ENCODE measurements at regions not wholly inside any gene's neighbourhood (a gene's known extent, or its start where the extent isn't known, plus 50 kb on each side); places are given as distances from the start of the nearest gene placed in this dataset.

DNA sequence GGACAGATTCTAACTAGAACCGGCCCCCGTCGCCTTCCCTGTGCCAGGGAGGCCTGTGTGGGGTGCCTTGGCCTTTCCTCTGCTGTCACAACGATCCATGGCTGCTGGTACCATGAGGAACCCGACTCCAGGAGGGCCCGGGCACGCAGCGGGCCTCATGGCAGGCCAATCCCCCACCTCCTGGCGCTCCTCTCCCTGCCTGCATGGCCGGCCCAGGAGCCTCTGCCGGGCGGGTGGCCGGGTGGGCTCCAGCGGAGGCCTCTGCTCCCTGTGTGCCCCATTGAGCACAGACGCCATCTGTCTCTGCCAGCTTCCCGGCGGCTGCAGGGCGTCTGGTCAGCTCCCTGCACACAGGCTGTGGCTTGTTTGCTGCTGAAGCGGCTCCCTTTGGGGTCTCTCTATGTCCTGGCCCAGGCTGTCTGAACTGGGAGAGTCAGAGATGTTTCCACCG lies 86.5 kb downstream of the MYEOV start:
- no peaks in the 10 kb centered on the region; the same call in 1 of the 2 replicates for H3K27me3 Mint-ChIP-seq (ENCODE audit: low read depth)
- no peaks in the 10 kb centered on the region; a peak in 1 of 5 replicates for H3K9me3 Mint-ChIP-seq
- no peaks in the 10 kb centered on the region for H3K23me2 ChIP-seq (ENCODE audit: insufficient read length, low read depth, low read length, poor library complexity, severe bottlenecking)
- no peak overlapping the region for H2BK5ac ChIP-seq (ENCODE audit: insufficient read length, low read length)
- peaks cover 3% of the 10 kb centered on the region for H4K20me1 ChIP-seq (ENCODE audit: control insufficient read depth, insufficient read depth, insufficient read length)
- no peak overlapping the region for H3T11ph ChIP-seq (ENCODE audit: low read length)
- no peaks in the 10 kb centered on the region for H3K27me3 ChIP-seq (ENCODE audit: insufficient read depth, low read length)
- no peak overlapping the region for H2BK120ac ChIP-seq (ENCODE audit: low read depth, low read length, poor library complexity, severe bottlenecking)
- no peak overlapping the region for H3K23ac ChIP-seq (ENCODE audit: insufficient read length, low read depth, low read length)
- no peak for DNase-seq
- no peak overlapping the region for H3K14ac ChIP-seq (ENCODE audit: insufficient read depth, low read length)
- H3K36me3 Mint-ChIP-seq (ENCODE audit: insufficient read depth in 1 of 3, low read depth in 3 of 3) = no peaks in the 10 kb centered on the region
- no peaks in the 10 kb centered on the region for H3K79me1 ChIP-seq (ENCODE audit: insufficient read depth, low read depth, low read length, poor library complexity, severe bottlenecking)
- no peak overlapping the region for H2AK5ac ChIP-seq (ENCODE audit: insufficient read length, low read length)
- no peak overlapping the region for H4K8ac ChIP-seq (replicated peaks; ENCODE audit: insufficient read length, low read depth, low read length)
- no CpG with 5 or more reads among the region's 20 CpGs for WGBS (ENCODE audit: extremely low coverage, insufficient read length, low lambda C conversion rate)
- no peak overlapping the region for H3K9ac ChIP-seq (ENCODE audit: extremely low read depth, insufficient read length, low read length)
- H2AFZ ChIP-seq (ENCODE audit: low read length) = no peak overlapping the region
- no peak overlapping the region for H3K56ac ChIP-seq (ENCODE audit: insufficient read length, low read depth, low read length)
- no peak overlapping the region for H3K4me3 Mint-ChIP-seq
- H4K91ac ChIP-seq (ENCODE audit: insufficient read length, low read depth, low read length) = no peak overlapping the region
- H3K4me1 ChIP-seq (ENCODE audit: insufficient read depth, low read length) = peaks cover 2% of the 10 kb centered on the region; the same call in 1 of the 2 replicates
- H2BK12ac ChIP-seq (ENCODE audit: insufficient read length, low read depth, low read length) = no peak overlapping the region
- no peak overlapping the region for H3K4me2 ChIP-seq (ENCODE audit: insufficient read depth, insufficient read length, low read length)
- no peak overlapping the region for H3K4ac ChIP-seq (ENCODE audit: low read depth, low read length)
- no peak overlapping the region for H2BK20ac ChIP-seq (ENCODE audit: low read depth, low read length, poor library complexity, severe bottlenecking)
- H3K18ac ChIP-seq (ENCODE audit: insufficient read length, low read depth, low read length) = no peak overlapping the region
- H2BK15ac ChIP-seq (ENCODE audit: low read depth, low read length) = no peak overlapping the region
- no peak overlapping the region for H3K27ac Mint-ChIP-seq
- no peaks in the 10 kb centered on the region for H3K79me2 ChIP-seq (ENCODE audit: insufficient read depth, low read length)
- TF ChIP-seq, protein P1, sequence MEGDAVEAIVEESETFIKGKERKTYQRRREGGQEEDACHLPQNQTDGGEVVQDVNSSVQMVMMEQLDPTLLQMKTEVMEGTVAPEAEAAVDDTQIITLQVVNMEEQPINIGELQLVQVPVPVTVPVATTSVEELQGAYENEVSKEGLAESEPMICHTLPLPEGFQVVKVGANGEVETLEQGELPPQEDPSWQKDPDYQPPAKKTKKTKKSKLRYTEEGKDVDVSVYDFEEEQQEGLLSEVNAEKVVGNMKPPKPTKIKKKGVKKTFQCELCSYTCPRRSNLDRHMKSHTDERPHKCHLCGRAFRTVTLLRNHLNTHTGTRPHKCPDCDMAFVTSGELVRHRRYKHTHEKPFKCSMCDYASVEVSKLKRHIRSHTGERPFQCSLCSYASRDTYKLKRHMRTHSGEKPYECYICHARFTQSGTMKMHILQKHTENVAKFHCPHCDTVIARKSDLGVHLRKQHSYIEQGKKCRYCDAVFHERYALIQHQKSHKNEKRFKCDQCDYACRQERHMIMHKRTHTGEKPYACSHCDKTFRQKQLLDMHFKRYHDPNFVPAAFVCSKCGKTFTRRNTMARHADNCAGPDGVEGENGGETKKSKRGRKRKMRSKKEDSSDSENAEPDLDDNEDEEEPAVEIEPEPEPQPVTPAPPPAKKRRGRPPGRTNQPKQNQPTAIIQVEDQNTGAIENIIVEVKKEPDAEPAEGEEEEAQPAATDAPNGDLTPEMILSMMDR (conservative IDR thresholded peaks at IDR 0.05) = no peak
- H3K9me3 ChIP-seq (ENCODE audit: control insufficient read depth, low read depth, low read length) = no peaks in the 10 kb centered on the region
- peaks cover 5 to 10% of the 10 kb centered on the region in 2 experiments; a peak in 3 of 4 replicates for H3K4me1 Mint-ChIP-seq
- no peak overlapping the region for H3K27ac ChIP-seq (ENCODE audit: insufficient read length, low read depth, low read length)
- no peak overlapping the region for H4K5ac ChIP-seq (ENCODE audit: insufficient read length, low read depth, low read length)

Measured in H9 (cell line).